H1 (cell line): ENCODE measurements at regions not wholly inside any gene's neighbourhood (a gene's known extent, or its start where the extent isn't known, plus 50 kb on each side); places are given as distances from the start of the nearest gene placed in this dataset.

Source experiments
- CTCF ChIA-PET: fragments of 300-600 bp; sonication (Branson Sonifier 250); formaldehyde crosslinking; loops from one replicate; lab custom pipeline; 2021; ENCODE audit not compliant: partially characterized antibody; lab: Charles Lee
- POLR2A ChIA-PET: fragments of 300-600 bp; sonication (Branson Sonifier 250); formaldehyde crosslinking; loops from one replicate; lab custom pipeline; 2021; ENCODE audit warnings: inconsistent platforms; ENCODE audit not compliant: partially characterized antibody; lab: Charles Lee
- DNase-seq, 2 experiments: peaks; one replicate each; pipeline versions ENCODE4 v3.0.0 to v3.0.0-alpha.2; 2010 to 2022; ENCODE audit warnings: low spot score in 2 of 2, low read depth in 1 of 2, mixed read lengths in 1 of 2
- FAIRE-seq: peaks from 2 replicates; lab custom pipeline; 2011; peaks lifted over from hg19 to GRCh38; lab: Jason Lieb, UNC
- H2AFZ ChIP-seq: 2 replicates; pipeline ENCODE4 v1.8.1; 2012; ENCODE audit warnings: low read length, inconsistent platforms
- H2AK5ac ChIP-seq: 2 replicates; pipeline ENCODE4 v1.6.1; 2013; ENCODE audit warnings: low read depth, low read length
- H2BK120ac ChIP-seq: replicated peaks from 2 replicates; pipeline ENCODE3; 2013; ENCODE audit warnings: low read depth, low read length, inconsistent platforms
- H2BK12ac ChIP-seq: 2 replicates; pipeline ENCODE4 v1.6.1; 2013; ENCODE audit warnings: low read depth, low read length
- H2BK15ac ChIP-seq: 2 replicates; pipeline ENCODE4 v1.6.1; 2013; ENCODE audit warnings: low read length
- H2BK20ac ChIP-seq: 2 replicates; pipeline ENCODE4 v1.6.1; 2013; ENCODE audit warnings: low read length
- H2BK5ac ChIP-seq: 2 replicates; pipeline ENCODE4 v1.6.1; 2013; ENCODE audit warnings: low read depth, low read length
- H3K14ac ChIP-seq: 2 replicates; pipeline ENCODE4 v1.6.1; 2013; ENCODE audit warnings: inconsistent platforms; ENCODE audit not compliant: insufficient read length
- H3K18ac ChIP-seq: 2 replicates; pipeline ENCODE4 v1.6.1; 2013; ENCODE audit warnings: low read length; ENCODE audit errors: extremely low read depth
- H3K23ac ChIP-seq: 2 replicates; pipeline ENCODE4 v1.6.1; 2013; ENCODE audit warnings: inconsistent platforms; ENCODE audit not compliant: insufficient read length
- H3K23me2 ChIP-seq: 2 replicates; pipeline ENCODE4 v1.6.1; 2013; ENCODE audit warnings: low read depth, low read length
- H3K27ac ChIP-seq: 2 replicates; pipeline ENCODE4 v1.6.1; 2011; ENCODE audit warnings: low read depth, low read length, inconsistent platforms
- H3K27me3 ChIP-seq, 4 experiments: replicated peaks in 1 of 4; 1 replicate in 1 of 4; 2 replicates in 3 of 4; pipeline versions ENCODE4 v1.6.1 to v1.8.1; 2011 to 2013; ENCODE audit warnings: low read length in 3 of 4, mild to moderate bottlenecking in 3 of 4, inconsistent platforms in 2 of 4, mixed read lengths in 2 of 4, moderate library complexity in 1 of 4; ENCODE audit not compliant: control insufficient read depth in 3 of 4, insufficient read depth in 3 of 4; ENCODE audit errors: extremely low read depth in 1 of 4
- H3K36me3 ChIP-seq, 4 experiments: 2 replicates each; pipeline versions ENCODE4 v1.6.1 to v1.8.1; 2011 to 2013; ENCODE audit warnings: mild to moderate bottlenecking in 4 of 4, low read length in 3 of 4, moderate library complexity in 2 of 4, control low read depth in 1 of 4, inconsistent platforms in 1 of 4; ENCODE audit not compliant: insufficient read depth in 4 of 4, control insufficient read depth in 2 of 4
- H3K4ac ChIP-seq: replicated peaks from 2 replicates; pipeline ENCODE3; 2013; ENCODE audit warnings: low read length, low read depth, mixed read lengths, inconsistent platforms; ENCODE audit not compliant: insufficient read length
- H3K4me1 ChIP-seq, 4 experiments: replicated peaks in 1 of 4; 1 replicate in 1 of 4; 2 replicates in 3 of 4; pipeline versions ENCODE4 v1.6.1 to v1.8.1; 2011 to 2013; ENCODE audit warnings: low read length in 3 of 4, inconsistent platforms in 2 of 4, mixed read lengths in 1 of 4; ENCODE audit not compliant: insufficient read depth in 4 of 4, control insufficient read depth in 3 of 4
- H3K4me2 ChIP-seq, 2 experiments: 2 replicates each; pipeline versions ENCODE4 v1.6.1 to v1.8.1; 2011 to 2013; ENCODE audit warnings: low read depth in 2 of 2, low read length in 2 of 2, control low read depth in 1 of 2, inconsistent platforms in 1 of 2, mild to moderate bottlenecking in 1 of 2; ENCODE audit not compliant: insufficient read depth in 1 of 2
- H3K4me3 ChIP-seq, 4 experiments: fragments of 200-600, 300-600 bp in 1 of 4; sonication (generic), shearing (Covaris generic), sonication (Bioruptor Twin) in 1 of 4; 2 replicates each; pipeline versions ENCODE4 v1.5.1 to v1.8.1; 2011 to 2016; ENCODE audit warnings: low read length in 4 of 4, low read depth in 3 of 4, control low read depth in 2 of 4, inconsistent platforms in 2 of 4, mild to moderate bottlenecking in 2 of 4, mixed read lengths in 1 of 4, moderate library complexity in 1 of 4; ENCODE audit not compliant: insufficient read depth in 2 of 4; ENCODE audit errors: extremely low read depth in 1 of 4
- H3K56ac ChIP-seq: replicated peaks from 2 replicates; pipeline ENCODE3; 2013; ENCODE audit warnings: low read depth, mild to moderate bottlenecking, mixed read lengths, low read length, inconsistent platforms; ENCODE audit not compliant: insufficient read length
- H3K79me1 ChIP-seq: 2 replicates; pipeline ENCODE4 v1.6.1; 2013; ENCODE audit warnings: low read depth, low read length, control low read depth
- H3K79me2 ChIP-seq, 2 experiments: 2 replicates each; pipeline versions ENCODE4 v1.6.1 to v1.8.1; 2012 to 2013; ENCODE audit warnings: low read length in 2 of 2, mild to moderate bottlenecking in 2 of 2, inconsistent platforms in 1 of 2; ENCODE audit not compliant: insufficient read depth in 2 of 2, control insufficient read depth in 1 of 2
- H3K9ac ChIP-seq, 4 experiments: replicated peaks in 1 of 4; 1 replicate in 1 of 4; 2 replicates in 3 of 4; pipeline versions ENCODE4 v1.6.1 to v1.8.1; 2011 to 2013; ENCODE audit warnings: low read depth in 3 of 4, low read length in 3 of 4, control low read depth in 2 of 4, mild to moderate bottlenecking in 2 of 4, moderate library complexity in 2 of 4, inconsistent platforms in 1 of 4; ENCODE audit errors: extremely low read depth in 1 of 4
- H3K9me3 ChIP-seq, 2 experiments: 2 replicates each; pipeline versions ENCODE4 v1.6.1 to v1.8.1; 2012 to 2013; ENCODE audit warnings: mild to moderate bottlenecking in 2 of 2, moderate library complexity in 2 of 2, control low read depth in 1 of 2, inconsistent platforms in 1 of 2, low read depth in 1 of 2, low read length in 1 of 2, mixed read lengths in 1 of 2; ENCODE audit not compliant: insufficient read depth in 2 of 2
- H4K20me1 ChIP-seq, 2 experiments: replicated peaks in 1 of 2; 2 replicates each; pipeline versions ENCODE3 to v1.8.1; 2011 to 2013; ENCODE audit warnings: inconsistent platforms in 2 of 2, low read length in 2 of 2, mild to moderate bottlenecking in 1 of 2; ENCODE audit not compliant: insufficient read depth in 2 of 2, control insufficient read depth in 1 of 2
- H4K5ac ChIP-seq: 2 replicates; pipeline ENCODE4 v1.6.1; 2013; ENCODE audit warnings: low read length, low read depth, mixed read lengths, inconsistent platforms; ENCODE audit not compliant: insufficient read length
- H4K8ac ChIP-seq: 2 replicates; pipeline ENCODE4 v1.8.0; 2013; ENCODE audit warnings: mild to moderate bottlenecking, moderate library complexity, low read length, inconsistent platforms; ENCODE audit not compliant: insufficient read depth; ENCODE audit errors: extremely low read depth
- H4K91ac ChIP-seq: replicated peaks from 2 replicates; pipeline ENCODE3; 2013; ENCODE audit warnings: low read length, mixed read lengths, inconsistent platforms; ENCODE audit not compliant: insufficient read length
- EGR1 ChIP-seq: IDR thresholded peaks from 2 replicates; pipeline ENCODE4 v1.6.1; 2011; ENCODE audit warnings: low read depth, low read length, borderline replicate concordance
- EP300 ChIP-seq, 2 experiments: IDR thresholded peaks; 1 replicate in 1 of 2; 2 replicates in 1 of 2; pipeline ENCODE4 v1.6.1; 2011 to 2012; ENCODE audit warnings: low read depth in 2 of 2, low read length in 2 of 2, mild to moderate bottlenecking in 2 of 2, borderline replicate concordance in 1 of 2, inconsistent platforms in 1 of 2, moderate library complexity in 1 of 2
- FOSL1 ChIP-seq: IDR thresholded peaks from 2 replicates; pipeline ENCODE4 v1.6.1; 2011; ENCODE audit warnings: mild to moderate bottlenecking, low read depth, low read length, moderate library complexity; ENCODE audit not compliant: insufficient read depth
- HDAC6 ChIP-seq: IDR thresholded peaks from one replicate; pipeline ENCODE4 v1.7.1; 2012; ENCODE audit warnings: low read depth, mild to moderate bottlenecking, inconsistent platforms, low read length, moderate library complexity
- RAD21 ChIP-seq, 2 experiments: IDR thresholded peaks in 1 of 2; conservative IDR thresholded peaks in 1 of 2; 2 replicates each; pipeline ENCODE4 v1.6.1; 2011; ENCODE audit warnings: low read depth in 2 of 2, low read length in 2 of 2, improper control_type of control experiment in 1 of 2, inconsistent platforms in 1 of 2, mild to moderate bottlenecking in 1 of 2, moderate library complexity in 1 of 2
- SP1 ChIP-seq: IDR thresholded peaks from 2 replicates; pipeline ENCODE4 v1.6.1; 2011; ENCODE audit warnings: low read depth, low read length
- SP2 ChIP-seq: IDR thresholded peaks from 2 replicates; pipeline ENCODE4 v1.6.1; 2012; ENCODE audit warnings: mild to moderate bottlenecking, low read length, inconsistent platforms
- SP4 ChIP-seq: IDR thresholded peaks from 2 replicates; pipeline ENCODE4 v1.6.1; 2012; ENCODE audit warnings: low read length, inconsistent platforms
- TBP ChIP-seq: IDR thresholded peaks from 2 replicates; pipeline ENCODE4 v1.6.1; 2011; ENCODE audit warnings: low read depth, low read length, improper control_type of control experiment
- YY1 ChIP-seq: IDR thresholded peaks from 2 replicates; pipeline ENCODE4 v1.6.1; 2011; ENCODE audit warnings: low read depth, mild to moderate bottlenecking, low read length
- WGBS, 2 experiments: shearing (Covaris generic) in 1 of 2; methylation state at CpG; one replicate each; pipeline versions ENCODE4 v1.1.6 to v1.1.7; 2013 to 2015; ENCODE audit warnings: low lambda C conversion rate in 2 of 2, mixed read lengths in 2 of 2, inconsistent platforms in 1 of 2, low coverage in 1 of 2, missing lambda C conversion rate in 1 of 2; ENCODE audit not compliant: insufficient replicate concordance in 2 of 2, insufficient coverage in 1 of 2, insufficient read length in 1 of 2; ENCODE audit errors: extremely low coverage in 1 of 2, missing lambda C conversion rate in 1 of 2; 5-methylcytosine and 5-hydroxymethylcytosine counted together

DNA sequence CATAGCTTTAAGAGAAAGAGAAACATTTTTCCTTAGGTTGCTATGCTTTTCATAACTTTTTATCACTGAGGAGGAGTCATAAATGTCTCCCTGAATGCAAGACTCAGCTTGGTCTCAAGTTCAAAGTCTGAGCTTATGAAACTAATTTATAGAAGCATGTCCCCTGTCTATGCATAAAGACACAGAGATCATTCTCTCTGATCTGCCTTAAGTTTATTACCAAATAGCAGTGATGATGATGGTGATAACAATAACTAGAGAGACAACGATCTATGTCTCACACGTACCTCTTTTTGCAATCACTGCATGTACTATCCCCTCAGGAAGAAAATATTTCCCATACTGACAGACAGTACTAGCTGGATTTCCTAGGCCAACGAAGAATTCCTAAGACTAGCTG, 266.4 kb upstream of the G2E3 start:
- H2BK120ac ChIP-seq: no peak overlapping the region
- no peak overlapping the region for H4K5ac ChIP-seq
- H3K9me3 ChIP-seq: no peaks in the 10 kb centered on the region
- no peak overlapping the region for H2AK5ac ChIP-seq
- H2AFZ ChIP-seq: no peak overlapping the region
- no peak overlapping the region for H2BK12ac ChIP-seq
- no peak overlapping the region for H3K14ac ChIP-seq
- H2BK15ac ChIP-seq: no peak overlapping the region
- no peak overlapping the region for H4K91ac ChIP-seq
- no peaks in the 10 kb centered on the region for H3K36me3 ChIP-seq
- no peak overlapping the region for H4K8ac ChIP-seq
- DNase-seq: no peak
- no peaks in the 10 kb centered on the region for H3K23me2 ChIP-seq
- no peak overlapping the region for H3K4me2 ChIP-seq
- no peak overlapping the region for H2BK20ac ChIP-seq
- no peaks in the 10 kb centered on the region; a peak in 1 of 7 replicates for H3K4me1 ChIP-seq
- H3K18ac ChIP-seq: no peak overlapping the region
- H3K9ac ChIP-seq: no peak overlapping the region
- TF ChIP-seq RAD21 (IDR thresholded peaks at IDR 0.05 in 1 of 2, conservative IDR thresholded peaks at IDR 0.05 in 1 of 2; ENCODE audit: low read depth in 2 of 2, low read length in 2 of 2): no peak
- no peak for TF ChIP-seq EP300 (IDR thresholded peaks at IDR 0.05; ENCODE audit: borderline replicate concordance in 1 of 2, low read depth in 2 of 2, low read length in 2 of 2)
- no peak for TF ChIP-seq HDAC6
- TF ChIP-seq YY1: no peak
- TF ChIP-seq FOSL1: no peak
- no peak for TF ChIP-seq SP4
- no peak for TF ChIP-seq SP1
- no peak for TF ChIP-seq TBP
- no peak for TF ChIP-seq SP2
- no peak for TF ChIP-seq EGR1
- POLR2A ChIA-PET: no interaction called here
- no peaks in the 10 kb centered on the region for H3K79me1 ChIP-seq
- no peak overlapping the region for H3K56ac ChIP-seq
- CTCF ChIA-PET: interaction anchor here (1.0 to 4.2 kb wide), 4 partner anchors 8 to 150 kb away, joined by 4 to 22 read pairs (median 11); no protein-coding TSS in a partner anchor
- no peaks in the 10 kb centered on the region for H4K20me1 ChIP-seq
- no peak overlapping the region for H3K27ac ChIP-seq
- no peak overlapping the region for H3K4ac ChIP-seq
- no peak overlapping the region for H3K23ac ChIP-seq
- no peak overlapping the region for H2BK5ac ChIP-seq
- WGBS, 2 experiments: 86% methylated on average over 3 of the region's 3 CpGs; no CpG with 5 or more reads in 1 of the 2 experiments
- no peaks in the 10 kb centered on the region for H3K27me3 ChIP-seq
- H3K4me3 ChIP-seq: no peak overlapping the region
- no peaks in the 10 kb centered on the region for H3K79me2 ChIP-seq
- FAIRE-seq: no peak
